NOMO-1 (cell line): ENCODE measurements at regions not wholly inside any gene's neighbourhood (a gene's known extent, or its start where the extent isn't known, plus 50 kb on each side); places are given as distances from the start of the nearest gene placed in this dataset.
"Not testable (repeated sequence)": the region's sequence is repeated elsewhere in the genome, so short reads cannot be mapped to it uniquely, and the experiment has no call there.

Experiments used
- DNase-seq, 2 experiments: peaks; one replicate each; lab custom pipeline; 2025; ENCODE audit not compliant: unreplicated experiment in 2 of 2; lab: John Stamatoyannopoulos, UW

DNA sequence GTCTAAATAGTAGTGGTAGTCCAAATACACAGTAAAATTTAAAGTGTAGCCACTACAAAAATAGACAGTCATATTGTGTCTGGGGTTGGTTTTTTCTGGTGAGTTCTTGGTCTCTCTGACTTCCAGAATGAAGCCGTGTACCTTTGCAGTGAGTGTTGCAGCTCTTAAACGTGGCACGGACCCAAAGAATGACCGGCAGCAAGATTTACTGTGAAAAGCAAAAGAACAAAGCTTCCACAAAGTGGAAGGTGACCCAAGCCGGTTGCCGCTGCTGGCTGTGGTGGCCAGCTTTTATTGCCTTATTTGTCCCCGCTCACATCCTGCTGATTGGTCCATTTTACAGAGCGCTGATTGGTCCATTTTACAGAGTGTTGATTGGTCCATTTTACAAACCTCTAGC lies 188.7 kb downstream of the ZNF608 start:
- DNase-seq: no peak

DNA sequence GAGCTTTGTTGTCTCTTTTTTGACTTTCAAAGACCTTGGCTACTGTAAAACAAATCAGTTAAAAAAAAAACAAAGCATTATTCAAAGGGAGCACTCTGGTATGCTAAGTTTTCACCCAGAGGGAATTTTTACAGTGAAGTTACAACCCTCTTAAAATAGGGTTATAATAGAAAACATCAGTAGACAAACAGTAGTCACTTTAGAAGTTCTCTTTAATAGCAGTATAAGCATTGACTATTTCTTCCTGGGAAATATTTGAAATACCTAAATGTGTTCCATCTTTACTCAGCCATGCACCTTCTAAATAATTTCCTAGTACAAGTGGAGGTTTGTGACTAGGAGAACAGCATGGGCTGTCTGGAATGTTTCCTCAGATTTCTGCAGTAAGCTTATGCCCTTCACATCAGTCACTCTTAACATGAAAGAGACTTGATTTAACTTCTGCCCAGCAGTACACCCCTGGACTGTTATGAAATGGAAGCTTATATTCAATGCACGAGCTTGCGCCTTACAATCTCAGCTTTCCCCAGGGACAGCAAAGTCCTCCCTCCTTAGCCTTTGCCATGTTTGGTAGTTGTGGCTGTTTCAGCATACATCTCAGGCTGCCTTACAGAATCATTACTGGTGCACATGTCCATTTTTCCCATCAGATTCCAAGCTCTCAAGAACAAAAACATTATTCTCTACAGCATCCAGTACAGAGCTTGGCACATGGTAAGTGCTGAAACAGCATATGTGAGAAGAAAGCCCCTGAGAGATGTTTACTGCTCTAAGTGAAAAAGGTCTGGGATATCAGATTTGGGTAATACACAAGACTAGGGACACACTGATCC lies 191.5 kb downstream of the ZNF608 start:
- no peak for DNase-seq

DNA sequence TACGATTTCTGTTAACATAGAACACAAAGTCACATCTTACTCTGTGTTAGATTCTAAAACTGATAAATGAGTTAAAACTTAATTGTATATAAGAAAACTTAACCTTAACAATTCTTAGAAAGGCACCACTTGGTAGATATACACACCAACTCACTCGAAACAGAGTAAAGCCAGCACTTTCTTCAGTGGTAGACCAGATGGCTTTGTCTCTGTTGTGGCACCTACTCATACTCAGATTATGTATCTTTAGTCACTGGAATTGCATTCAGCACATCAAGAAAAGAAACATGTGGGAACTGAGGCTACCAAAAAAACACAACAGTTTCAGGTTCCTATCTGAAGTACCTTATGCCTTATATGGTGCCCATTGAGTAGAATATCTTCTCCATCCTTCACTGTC lies 192.5 kb downstream of the ZNF608 start:
- no peak for DNase-seq

DNA sequence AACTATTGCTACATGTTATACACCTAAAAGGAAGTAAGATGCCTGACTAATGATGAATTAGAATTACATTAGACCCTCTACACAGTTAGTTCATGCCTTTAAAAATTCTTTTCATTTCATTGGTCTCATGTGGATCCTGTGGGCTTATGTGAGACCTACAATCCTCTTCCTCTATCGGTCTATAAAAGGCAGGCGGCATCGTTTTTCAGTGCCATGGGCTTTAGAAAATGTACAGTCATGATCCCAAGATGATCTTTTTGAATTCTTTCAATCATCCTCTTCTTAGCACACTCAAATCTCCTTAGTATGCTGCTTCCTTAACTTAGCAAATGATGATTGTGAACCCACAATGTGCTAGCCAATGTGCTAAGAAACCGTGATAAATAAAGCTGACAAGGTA lies 193.9 kb downstream of the ZNF608 start:
- no peak for DNase-seq

DNA sequence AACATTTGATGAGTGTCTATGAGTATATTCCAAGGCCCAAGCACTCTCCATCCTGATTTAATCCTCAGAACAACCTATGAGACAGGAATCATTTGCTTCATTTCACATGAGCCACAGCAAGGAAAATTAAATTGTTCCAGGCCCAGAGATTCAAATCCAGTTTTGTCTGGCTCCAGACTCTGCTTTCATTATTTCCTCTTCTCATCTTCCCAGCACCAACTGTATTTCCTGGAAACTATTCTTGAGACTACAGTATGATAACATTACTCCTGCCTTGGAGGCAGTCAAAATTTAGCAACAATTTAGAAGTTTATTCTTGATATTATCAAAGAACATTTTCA lies 194.5 kb downstream of the ZNF608 start:
- DNase-seq: no peak

DNA sequence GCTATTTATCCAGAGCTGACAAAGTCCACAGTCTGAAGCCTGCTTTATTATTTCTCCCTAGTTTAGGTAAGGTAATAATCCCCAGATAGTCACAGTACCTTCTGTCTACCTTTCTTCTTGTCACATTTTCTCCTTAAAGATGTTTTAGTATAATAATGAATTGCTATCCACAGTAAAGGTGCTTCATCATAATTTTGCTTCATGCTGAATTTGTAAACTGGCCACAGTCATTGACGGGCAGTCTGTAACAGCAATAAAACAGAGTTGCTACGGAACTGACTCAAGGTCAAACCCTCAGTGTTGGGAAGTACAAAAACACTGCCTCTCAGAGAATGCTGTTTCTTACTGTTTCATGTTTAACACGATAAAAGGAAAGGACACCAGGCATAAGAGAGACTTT lies 195.7 kb downstream of the ZNF608 start:
- no peak for DNase-seq

DNA sequence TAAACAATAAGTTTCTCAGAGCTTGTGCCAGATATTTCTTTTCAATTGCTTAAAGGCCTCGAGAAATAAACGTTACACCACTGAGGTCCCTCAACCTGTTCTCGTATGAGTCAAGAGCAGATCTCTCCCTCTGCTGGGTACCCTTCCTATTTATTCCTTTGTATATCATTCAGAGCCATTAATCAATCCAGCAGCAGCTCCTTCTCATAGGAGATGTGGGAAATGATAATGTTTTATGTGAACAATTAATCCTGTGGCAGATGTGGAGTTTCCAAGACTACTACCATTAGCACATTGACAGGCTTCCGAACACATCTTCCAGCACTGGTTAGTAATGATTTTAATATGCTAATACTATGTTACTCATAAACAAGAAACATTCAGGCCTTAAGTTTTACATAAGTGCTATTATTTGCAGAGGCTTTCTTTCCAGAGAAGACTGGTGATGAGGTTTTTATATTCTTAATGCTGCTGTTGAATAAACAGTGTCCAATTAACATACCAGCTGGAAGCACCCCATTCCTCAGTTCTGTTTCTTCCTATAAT lies 196.5 kb downstream of the ZNF608 start:
- DNase-seq: no peak

DNA sequence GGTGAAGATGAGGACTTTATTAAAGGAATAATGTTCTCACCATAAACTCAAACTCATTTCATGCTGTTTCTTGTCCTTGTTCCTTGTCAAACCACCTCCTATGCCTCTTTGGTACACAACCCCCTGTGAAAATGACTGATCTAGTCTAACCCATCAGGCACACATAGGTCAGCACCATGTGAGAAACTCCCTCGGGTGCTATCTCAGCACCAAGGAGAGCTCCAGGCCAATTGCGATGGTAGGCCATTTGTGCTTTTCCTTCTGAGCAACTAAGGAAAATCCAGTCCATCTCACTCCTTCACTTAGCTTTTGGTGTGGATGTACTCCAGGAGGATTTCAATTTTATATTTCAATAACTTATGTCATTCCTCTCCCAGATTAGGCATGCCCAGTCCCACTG lies 199.8 kb downstream of the ZNF608 start:
- DNase-seq: no peak

DNA sequence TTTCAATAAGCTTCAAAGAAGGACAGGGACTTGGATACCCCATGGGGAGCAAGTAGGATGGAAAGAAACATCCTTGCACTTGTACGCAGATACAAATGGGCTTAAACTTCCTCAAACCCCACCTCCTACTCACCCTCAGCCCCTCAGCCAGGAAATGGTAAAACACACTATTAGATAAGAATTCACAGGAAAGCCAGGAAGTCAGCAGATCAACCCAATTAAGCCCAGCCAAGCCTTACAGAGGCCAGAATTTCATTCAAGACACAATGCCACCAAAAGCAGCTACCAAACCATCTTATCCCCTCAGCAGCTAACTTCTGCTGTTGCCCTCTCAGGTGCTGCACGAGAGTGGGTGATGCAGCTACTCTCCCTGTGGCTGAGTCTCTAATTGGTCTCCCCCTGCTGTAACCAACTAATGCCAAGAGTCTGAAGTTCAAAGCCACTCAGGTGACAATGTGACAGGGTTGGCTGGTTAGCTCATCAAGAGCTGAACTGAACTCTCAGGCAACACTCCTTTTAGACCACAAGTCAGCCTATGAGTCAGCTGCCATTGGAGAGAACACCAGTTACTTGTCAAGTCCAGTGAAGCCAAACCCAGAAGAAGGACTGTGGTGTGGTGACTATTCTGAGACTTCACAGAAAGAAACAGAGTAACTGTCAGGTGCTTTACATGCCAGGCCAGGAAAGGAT lies 201.9 kb downstream of the ZNF608 start:
- DNase-seq: no peak

DNA sequence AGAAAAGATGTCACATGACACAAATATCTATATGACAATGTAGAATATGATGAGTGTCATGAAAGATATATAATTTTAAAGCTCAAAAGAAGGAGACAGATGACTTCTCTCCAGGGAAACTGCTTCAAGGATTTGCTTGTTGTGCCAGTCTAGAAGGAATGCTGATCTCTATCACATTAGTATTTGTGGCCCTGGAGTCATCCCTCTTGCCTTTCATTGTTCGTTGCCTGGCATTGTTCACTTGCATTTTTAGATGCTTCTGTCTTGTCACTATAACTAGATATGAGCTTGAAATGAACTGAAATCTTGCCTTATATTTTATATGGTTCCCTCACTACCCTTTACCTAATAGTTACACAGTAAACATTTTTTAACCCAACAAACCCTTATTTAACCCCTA lies 207.5 kb downstream of the ZNF608 start:
- DNase-seq: no peak

DNA sequence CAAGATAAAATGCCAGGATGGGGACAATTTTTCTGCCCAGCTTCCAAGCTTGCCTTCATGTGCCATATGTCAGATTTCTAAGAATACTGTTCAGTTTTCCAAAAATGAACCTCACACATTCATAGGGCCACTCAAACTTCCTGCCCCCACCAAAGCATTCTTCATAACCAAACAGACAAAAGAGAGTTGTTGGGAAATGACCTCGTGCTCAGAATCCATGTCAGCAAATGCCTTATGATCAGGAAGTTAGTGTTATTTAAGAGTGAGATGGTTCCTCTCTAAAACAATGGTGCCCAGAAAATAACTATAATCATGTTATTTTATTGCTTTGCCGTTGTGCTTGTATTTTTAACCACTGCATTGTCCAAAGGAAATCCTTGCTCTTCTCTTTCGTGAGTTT lies 208.2 kb downstream of the ZNF608 start:
- no peak for DNase-seq

DNA sequence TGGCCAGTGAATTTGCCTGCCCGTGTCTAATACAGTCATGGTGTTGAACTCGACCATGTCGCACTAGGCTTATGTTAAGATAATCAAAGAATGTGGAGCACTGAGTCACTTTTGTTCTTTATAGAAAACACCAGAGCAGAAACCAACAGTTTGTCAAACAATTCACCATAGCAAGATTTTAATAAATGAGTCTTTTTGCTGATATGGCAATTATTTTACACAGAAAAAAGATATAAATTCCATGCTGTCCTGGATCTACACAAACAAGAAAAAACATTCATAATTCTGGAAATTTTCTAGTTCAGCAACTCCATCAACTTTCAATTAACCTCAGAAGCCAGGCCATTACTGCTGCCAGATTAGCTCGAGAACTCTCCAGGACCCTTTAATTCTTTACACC lies 208.9 kb downstream of the ZNF608 start:
- no peak for DNase-seq

DNA sequence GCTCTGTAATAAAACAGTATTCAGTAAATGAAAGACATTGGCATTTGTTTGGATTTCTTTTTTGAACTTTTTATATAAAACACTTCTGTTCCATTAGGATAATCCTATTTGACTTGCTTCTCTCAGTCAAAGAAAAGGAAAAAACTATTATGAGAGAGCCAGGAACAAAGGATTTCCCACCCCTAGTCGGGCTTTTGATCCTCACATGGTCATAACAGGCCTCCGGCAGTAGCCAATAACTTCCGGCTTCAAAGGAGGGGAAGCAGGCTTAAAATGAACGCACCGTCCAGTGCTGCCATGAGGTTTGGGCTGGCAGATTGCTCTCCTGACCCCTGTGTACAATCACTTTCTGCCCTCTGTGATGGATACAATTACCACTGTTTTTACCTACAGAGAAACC lies 209.3 kb downstream of the ZNF608 start:
- DNase-seq: no peak

DNA sequence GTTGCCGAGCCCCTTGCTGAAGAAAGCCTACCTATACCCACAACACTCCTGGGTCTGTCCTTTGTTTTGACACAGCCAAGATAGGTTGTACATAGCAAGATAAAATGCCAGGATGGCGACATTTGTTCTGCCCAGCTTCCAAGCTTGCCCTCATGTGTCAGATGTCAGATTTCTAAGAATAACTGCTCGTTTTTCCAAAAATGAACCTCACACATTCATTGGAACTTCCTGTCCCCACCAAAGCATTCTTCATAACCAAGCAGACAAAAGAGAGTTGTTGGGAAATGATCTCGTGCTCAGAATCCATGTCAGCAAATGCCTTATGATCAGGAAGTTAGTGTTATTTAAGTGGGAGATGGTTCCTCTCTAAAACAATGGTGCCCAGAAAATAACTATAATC lies 210.1 kb downstream of the ZNF608 start:
- no peak for DNase-seq

DNA sequence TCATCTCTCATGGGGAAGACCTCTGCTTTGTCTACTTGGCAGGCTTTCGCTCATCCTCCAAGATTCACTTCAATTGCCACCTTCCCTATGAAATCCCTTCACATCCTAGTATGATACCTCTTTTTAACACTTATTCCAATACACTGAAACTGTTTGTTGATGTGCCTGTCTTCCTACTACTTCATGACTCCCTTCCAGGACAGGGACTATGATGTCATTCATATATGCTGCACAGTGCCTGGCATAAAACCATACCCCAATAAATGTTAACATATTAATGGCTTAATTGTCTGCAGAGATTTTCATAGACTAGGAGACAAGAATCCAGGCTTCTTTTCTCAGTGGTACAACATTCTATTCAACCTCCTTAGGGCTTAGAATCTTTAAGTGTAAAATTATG lies 215.5 kb downstream of the ZNF608 start:
- no peak for DNase-seq

DNA sequence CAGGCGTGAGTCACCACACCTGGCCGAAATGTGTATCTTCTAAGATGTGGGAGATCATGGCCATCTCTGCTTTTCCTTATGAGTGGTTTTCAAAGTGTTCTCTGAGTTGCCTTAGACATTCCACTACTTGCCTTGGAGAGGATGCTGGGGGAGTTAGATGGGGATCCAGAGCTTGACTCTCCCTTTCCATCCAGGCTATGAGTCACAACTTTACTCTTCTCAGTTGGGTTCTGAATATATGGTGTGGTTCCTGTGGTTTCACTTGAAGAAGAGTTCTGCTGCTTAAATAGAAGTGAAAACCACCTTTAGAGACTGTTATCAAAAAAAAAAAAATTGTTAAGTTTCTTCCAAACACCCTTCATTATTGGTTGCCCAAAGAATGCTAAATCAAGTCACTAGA lies 217.6 kb downstream of the ZNF608 start:
- DNase-seq: no peak

DNA sequence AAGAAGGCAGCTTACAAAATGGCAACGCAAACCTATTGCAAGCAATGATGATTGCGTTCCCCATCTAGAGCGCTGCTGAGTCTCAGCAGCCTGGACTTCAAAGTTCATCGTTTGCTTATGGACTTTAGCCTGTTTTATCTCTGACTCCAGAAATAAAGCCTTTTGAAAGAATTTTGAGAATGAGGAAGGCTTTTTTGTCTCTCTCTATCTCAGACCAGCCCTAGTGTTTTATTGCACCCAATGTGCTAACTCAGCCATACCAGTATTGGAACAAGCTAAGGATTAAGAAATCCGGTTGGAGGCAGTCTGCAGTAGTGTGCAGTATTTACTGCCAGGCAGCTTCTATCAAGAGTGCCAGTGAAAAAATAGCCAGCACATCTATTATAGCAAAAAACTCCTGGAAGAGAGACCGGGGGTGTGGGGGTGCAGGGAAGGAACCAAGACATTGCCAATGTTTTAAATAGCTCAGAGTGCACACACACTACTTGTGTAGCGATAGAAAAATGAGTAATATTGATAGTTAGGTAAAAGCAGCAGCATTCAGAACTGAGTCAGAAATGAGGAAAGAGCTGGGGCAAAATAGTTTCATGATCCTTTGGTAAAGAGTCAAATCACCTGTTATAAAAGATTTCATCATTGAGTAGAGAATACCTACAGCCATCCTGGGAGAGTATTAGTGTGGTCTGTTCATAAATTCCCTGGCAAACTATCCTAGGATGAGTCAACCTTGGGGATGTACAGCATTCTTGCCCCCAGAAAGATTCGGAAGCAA lies 219.0 kb downstream of the ZNF608 start:
- no peak for DNase-seq

DNA sequence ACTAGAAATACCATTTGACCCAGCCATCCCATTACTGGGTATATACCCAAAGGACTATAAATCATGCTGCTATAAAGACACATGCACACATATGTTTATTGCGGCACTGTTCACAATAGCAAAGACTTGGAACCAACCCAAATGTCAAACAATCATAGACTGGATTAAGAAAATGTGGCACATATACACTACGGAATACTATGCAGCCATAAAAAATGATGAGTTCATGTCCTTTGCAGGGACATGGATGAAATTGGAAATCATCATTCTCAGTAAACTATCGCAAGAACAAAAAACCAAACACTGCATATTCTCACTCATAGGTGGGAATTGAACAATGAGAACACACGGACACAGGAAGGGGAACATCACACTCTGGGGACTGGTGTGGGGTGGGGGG lies 220.4 kb downstream of the ZNF608 start:
- not testable (repeated sequence) for DNase-seq

DNA sequence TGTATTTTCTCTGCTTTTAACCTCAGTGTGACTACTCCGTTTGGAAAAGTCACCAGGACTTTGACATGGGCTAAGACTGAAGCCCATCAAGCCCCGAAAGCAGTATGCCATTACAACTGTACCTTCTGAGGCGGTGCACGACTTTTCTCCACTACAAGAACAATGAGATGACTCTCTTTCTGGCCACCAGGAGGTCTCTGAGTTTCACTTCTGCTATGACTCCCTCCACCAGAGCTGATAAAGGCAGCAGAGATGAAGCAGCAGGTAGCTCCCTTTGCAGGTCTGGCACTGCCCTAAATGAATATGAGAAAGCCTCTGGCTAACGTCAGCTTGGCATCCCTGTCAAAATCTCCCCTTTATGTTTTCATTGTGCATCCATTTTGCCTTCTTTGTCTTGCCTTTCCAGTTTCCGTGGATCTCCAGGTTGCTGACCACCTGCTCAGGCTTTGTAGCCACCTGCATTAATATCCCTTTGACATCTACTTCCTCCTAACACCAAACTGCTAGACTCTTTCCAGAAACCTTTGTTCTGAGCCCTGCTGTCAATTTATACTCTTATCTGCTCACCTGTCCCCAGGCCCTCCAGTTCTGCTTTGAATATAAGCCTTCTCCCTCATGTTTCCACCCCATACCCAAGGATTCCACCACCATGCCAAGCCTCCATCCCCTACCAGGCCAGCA lies 221.7 kb downstream of the ZNF608 start:
- DNase-seq: peak; percentile 41 to 83

DNA sequence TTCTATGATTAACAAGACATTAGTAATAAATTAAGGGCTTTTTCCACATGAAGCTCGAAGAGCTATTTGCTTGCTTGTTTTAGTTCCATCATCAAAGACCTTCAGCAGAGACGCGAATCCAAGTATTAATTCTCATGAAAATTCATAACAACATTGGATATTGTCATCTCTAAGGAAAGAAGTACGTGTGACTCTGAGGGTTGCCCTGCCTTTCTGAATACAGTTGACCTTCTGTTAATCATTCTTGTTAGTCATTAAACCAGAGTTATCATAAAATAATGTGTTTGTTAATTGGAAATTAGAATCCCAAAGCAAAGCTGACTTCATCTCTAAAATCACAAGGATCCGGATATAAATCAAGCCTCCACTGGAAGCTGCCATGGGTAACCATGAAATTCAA lies 222.5 kb downstream of the ZNF608 start:
- no peak for DNase-seq

DNA sequence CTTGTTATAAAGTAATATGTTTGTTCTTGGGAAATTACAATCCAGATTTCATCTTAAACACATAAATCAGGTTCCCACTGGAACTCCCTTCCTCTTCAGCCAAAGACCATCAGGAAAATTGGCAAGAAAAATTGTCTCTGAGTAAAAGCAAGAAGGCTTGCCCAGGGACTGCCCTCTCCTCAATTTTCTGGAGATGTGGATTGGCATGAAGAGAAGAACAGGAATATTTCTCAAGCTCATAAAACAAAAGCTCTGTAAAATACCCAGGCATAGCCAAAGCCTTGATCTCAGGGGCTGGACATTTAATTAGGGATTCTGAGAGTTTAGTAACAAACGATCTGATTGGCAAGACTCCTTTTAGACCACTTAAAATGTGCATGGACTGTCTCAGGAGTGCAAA lies 223.4 kb downstream of the ZNF608 start:
- no peak for DNase-seq
